HFF-Myc (cell line): ENCODE measurements at regions not wholly inside any gene's neighbourhood (a gene's known extent, or its start where the extent isn't known, plus 50 kb on each side); places are given as distances from the start of the nearest gene placed in this dataset.
"Not testable (repeated sequence)": the region's sequence is repeated elsewhere in the genome, so short reads cannot be mapped to it uniquely, and the experiment has no call there.

ENCODE experiments used
- DNase-seq: peaks from one replicate; pipeline ENCODE4 v3.0.0-alpha.2; 2011; ENCODE audit warnings: low read depth; ENCODE audit errors: extremely low read depth
- H3K4me3 ChIP-seq: replicated peaks from 2 replicates; pipeline ENCODE4 v1.5.1; 2011; ENCODE audit warnings: low read depth, mild to moderate bottlenecking, control low read depth, low read length
- CTCF ChIP-seq: IDR thresholded peaks from 2 replicates; pipeline ENCODE4 v1.5.1; 2012; ENCODE audit warnings: mild to moderate bottlenecking, low read depth, low read length, control low read depth; ENCODE audit errors: missing control alignments

- no peak for DNase-seq
- TF ChIP-seq CTCF, result no peak
- no peak overlapping the region for H3K4me3 ChIP-seq
Measured at GRCh38 chr6:68087399-68088133, 547.5 kb upstream of the ADGRB3 start.

DNA sequence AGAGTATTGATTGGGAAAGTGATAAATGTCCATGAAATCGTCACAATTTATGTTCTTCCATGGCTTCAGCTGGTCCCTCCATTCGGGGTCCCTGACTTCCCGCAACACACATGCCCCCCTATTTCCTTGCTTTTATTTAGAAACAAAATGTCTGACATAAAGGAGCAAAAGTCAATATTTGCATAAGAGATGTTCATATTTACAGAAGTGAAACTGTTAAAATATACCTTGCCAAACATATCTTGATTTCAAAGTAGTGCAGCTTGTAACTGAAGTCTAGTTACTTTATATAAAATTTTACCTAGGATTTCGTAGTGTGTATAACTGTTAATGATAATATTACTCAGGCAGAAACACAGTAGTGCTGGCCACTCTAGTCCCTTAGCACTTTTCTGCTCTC, 548.9 kb upstream of the ADGRB3 start:
- no peak overlapping the region for H3K4me3 ChIP-seq
- TF ChIP-seq CTCF, result no peak
- no peak for DNase-seq

- H3K4me3 ChIP-seq, DNase-seq: not testable (repeated sequence)
Measured at GRCh38 chr6:68085599-68085998, 549.5 kb upstream of the ADGRB3 start.

- no peak for TF ChIP-seq CTCF
- DNase-seq, result no peak
- H3K4me3 ChIP-seq, result no peak overlapping the region
Measured at GRCh38 chr6:68082086-68082485, 553.0 kb upstream of the ADGRB3 start.

DNA sequence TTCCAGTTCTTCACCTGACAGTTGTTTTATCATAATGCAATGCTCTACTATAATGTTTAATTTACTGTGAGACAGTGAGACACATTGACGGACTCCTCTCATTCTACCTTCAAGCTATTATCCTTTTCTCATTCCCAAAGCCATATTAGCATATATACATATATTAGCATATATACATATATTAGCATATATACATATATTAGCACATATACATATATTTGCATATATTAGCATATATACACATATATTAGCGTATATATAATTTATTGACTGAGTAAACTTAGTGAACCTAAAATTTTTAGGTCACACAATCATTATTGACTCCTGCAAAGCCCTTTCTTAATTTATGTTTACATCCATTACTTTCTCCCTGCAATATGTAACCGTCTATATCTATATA, 555.0 kb upstream of the ADGRB3 start:
- DNase-seq, result no peak
- TF ChIP-seq CTCF, result no peak
- no peak overlapping the region for H3K4me3 ChIP-seq

- no peak for TF ChIP-seq CTCF
Measured at GRCh38 chr6:68077661-68078060, 557.4 kb upstream of the ADGRB3 start.

DNA sequence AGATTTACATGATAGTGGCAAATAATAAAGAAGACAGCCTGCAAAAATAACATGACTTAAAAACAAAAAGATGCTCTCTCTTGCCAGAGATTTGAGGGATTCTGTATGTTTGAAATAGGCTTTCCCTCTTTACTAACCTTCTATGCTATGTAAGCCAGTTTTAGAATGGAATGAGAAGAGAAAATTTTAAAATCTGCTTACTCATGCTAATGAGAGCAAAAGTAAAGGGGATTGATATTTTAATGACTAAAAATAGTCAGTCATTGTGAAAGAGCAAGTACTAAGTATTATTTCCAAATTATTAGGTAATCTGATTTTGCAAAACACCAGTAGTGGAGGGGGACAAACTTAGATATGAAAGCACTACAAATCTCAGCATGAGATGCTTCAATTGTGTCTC, 563.3 kb upstream of the ADGRB3 start:
- H3K4me3 ChIP-seq, result no peak overlapping the region
- TF ChIP-seq CTCF, result no peak
- DNase-seq, result no peak

More at GRCh38 chr6:68077661-68078060, 557.4 kb upstream of the ADGRB3 start:
- no peak for DNase-seq
- H3K4me3 ChIP-seq, result no peak overlapping the region
